Naive thymus-derived CD8-positive, alpha-beta T cell (primary cell): ENCODE measurements at regions not wholly inside any gene's neighbourhood (a gene's known extent, or its start where the extent isn't known, plus 50 kb on each side); places are given as distances from the start of the nearest gene placed in this dataset.
"Not testable (repeated sequence)": the region's sequence is repeated elsewhere in the genome, so short reads cannot be mapped to it uniquely, and the experiment has no call there.

ENCODE experiments used
- ATAC-seq, 2 donors: fragments of 150-1000 bp; cut with Tn5 transposase in 1 of 2; sonication (Bioruptor Pico), chemical (Tn5 transposase) in 1 of 2; 1 replicate in 1 of 2; 2 replicates in 1 of 2; pipeline ENCODE4 v1.10.0; 2021; ENCODE audit warnings: mild to moderate bottlenecking in 2 of 2, moderate library complexity in 2 of 2
- POLR2A ChIA-PET: fragments of 350-600 bp; sonication (Branson Sonifier 250); formaldehyde crosslinking; loops from one replicate; lab custom pipeline; 2021; ENCODE audit warnings: antibody characterized with exemption; lab: Charles Lee
- DNase-seq, 10 donors: peaks; one replicate each; pipeline versions ENCODE4 v3.0.0 to v3.0.0-alpha.2; 2020 to 2022
- H3K27ac Mint-ChIP-seq, 10 donors: one replicate each; pipeline ENCODE4 v1.8.0; 2020 to 2022; ENCODE audit warnings: mild to moderate bottlenecking in 10 of 10, mixed read lengths in 10 of 10, moderate library complexity in 4 of 10, inconsistent platforms in 1 of 10
- H3K27me3 Mint-ChIP-seq, 5 donors: one replicate each; pipeline ENCODE4 v1.8.0; 2021 to 2022; ENCODE audit warnings: mixed read lengths in 5 of 5
- H3K36me3 Mint-ChIP-seq, 3 donors: one replicate each; pipeline ENCODE4 v1.8.0; 2020 to 2022; ENCODE audit warnings: mixed read lengths in 3 of 3, mild to moderate bottlenecking in 2 of 3, inconsistent platforms in 1 of 3
- H3K4me1 Mint-ChIP-seq, 4 donors: one replicate each; pipeline ENCODE4 v1.8.0; 2021 to 2022; ENCODE audit warnings: mixed read lengths in 4 of 4
- H3K4me3 Mint-ChIP-seq, 10 donors: one replicate each; pipeline ENCODE4 v1.8.0; 2020 to 2022; ENCODE audit warnings: mild to moderate bottlenecking in 10 of 10, mixed read lengths in 10 of 10, moderate library complexity in 6 of 10, inconsistent platforms in 1 of 10
- H3K9me3 Mint-ChIP-seq, 9 donors: one replicate each; pipeline ENCODE4 v1.8.0; 2020 to 2022; ENCODE audit warnings: mixed read lengths in 9 of 9, mild to moderate bottlenecking in 3 of 9, inconsistent platforms in 1 of 9, moderate library complexity in 1 of 9

DNA sequence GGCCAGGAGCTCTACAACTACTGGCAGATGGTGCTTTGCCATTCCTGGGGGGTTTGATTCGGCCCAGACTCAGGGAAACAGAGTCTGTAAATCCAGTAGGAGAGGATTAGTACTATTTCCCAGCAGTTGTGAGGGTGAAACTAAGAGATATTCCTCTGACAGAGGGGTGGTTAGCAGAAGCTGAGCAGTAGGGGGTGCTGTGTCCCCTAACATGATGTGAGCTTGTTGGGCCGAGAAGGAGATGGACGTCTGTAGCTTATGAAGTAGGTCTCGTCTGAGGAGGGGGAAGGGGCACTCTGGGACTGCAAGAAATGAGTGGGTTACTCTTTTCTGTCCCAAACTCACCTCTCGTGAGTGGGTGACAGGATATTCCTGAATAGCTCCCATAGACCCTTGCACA is 179.2 kb upstream of the MBL2 start:
- ATAC-seq (no peak), DNase-seq (no peak)
- Mint-ChIP-seq H3K4me1 (no peaks in the 10 kb centered on the region), H3K9me3 (peaks cover 0 to 12% (median 1%) of the 10 kb centered on the region in 9 donors), H3K27ac (no peak overlapping the region), H3K4me3 (no peak overlapping the region), H3K36me3 (no peaks in the 10 kb centered on the region), H3K27me3 (peaks cover 0 to 4% (median 0%) of the 10 kb centered on the region in 5 donors)
- POLR2A ChIA-PET = no interaction called here

DNA sequence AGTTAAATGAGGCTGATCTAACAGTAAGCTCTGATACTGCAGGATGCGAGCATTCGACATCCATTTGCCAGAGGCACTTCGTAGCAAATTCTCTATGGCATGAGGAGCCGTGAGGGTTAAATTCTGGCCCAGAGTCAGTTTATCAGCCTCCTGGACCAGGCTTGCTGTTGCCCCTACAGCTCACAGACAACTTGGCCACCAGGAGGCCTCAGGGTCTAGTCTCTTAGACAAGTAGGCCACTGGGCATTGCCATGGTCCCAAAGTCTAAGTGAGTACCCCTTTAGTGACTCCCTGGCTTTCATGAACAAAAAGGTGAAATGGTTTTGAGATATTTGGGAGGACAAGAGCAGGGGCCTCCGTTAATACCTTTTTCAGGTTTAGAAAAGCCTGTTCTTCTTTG is 178.0 kb upstream of the MBL2 start:
- ATAC-seq (no peak), DNase-seq (no peak)
- Mint-ChIP-seq H3K27me3 (peaks cover 0 to 4% (median 0%) of the 10 kb centered on the region in 5 donors), H3K36me3 (no peaks in the 10 kb centered on the region), H3K4me1 (no peaks in the 10 kb centered on the region), H3K9me3 (peaks cover 0 to 12% (median 3%) of the 10 kb centered on the region in 9 donors), H3K4me3 (no peak overlapping the region), H3K27ac (no peak overlapping the region)
- POLR2A ChIA-PET = no interaction called here

DNA sequence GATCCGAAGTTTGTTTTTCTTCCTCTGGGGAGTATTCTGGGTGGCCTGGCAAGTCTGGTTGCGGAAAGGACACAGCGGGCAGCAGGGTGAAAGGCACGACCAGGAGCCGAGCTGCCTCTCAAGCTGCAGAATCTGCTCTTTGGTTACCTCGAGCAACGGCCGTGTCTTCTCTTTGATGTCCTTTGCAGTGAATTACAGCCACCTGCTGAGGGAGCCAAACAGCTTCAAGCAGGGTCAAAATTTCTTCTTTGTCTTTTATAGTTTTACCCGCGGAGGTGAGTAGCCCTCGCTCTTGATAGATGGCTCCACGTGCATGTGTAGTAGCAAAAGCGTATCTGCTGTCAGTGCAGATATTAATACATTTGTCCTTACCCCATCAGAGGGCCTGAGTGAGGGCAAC is 177.3 kb upstream of the MBL2 start:
- H3K4me1 Mint-ChIP-seq = no peaks in the 10 kb centered on the region
- no peak overlapping the region for H3K27ac Mint-ChIP-seq
- POLR2A ChIA-PET = no interaction called here
- H3K4me3 Mint-ChIP-seq = no peak overlapping the region
- no peaks in the 10 kb centered on the region for H3K36me3 Mint-ChIP-seq
- ATAC-seq = no peak
- H3K27me3 Mint-ChIP-seq = peaks cover 0 to 4% (median 0%) of the 10 kb centered on the region in 5 donors
- peaks cover 0 to 10% (median 3%) of the 10 kb centered on the region in 9 donors for H3K9me3 Mint-ChIP-seq
- DNase-seq = no peak

DNA sequence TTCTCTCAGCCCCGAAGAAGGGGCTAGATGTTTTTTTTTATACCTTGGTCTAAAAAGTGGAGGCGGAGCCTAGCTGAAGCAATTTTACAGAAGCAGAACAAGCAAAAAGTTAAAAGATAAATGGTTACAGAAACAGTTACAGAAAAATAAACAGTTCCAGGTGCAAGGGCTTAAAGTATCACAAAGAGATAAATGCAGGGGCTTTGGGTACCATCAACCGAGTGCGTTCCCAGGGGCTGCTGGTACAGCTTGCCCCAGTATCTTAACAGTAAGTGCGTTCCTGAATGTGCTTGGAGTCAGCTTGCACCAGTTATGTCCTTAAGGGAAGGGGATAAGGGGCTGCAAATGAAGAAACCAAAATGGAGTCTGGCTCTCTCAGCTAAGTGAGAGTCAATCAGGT is 173.9 kb upstream of the MBL2 start:
- H3K4me1 Mint-ChIP-seq = no peaks in the 10 kb centered on the region
- no peak overlapping the region for H3K27ac Mint-ChIP-seq
- ATAC-seq (no peak), DNase-seq (no peak)
- peaks cover 0 to 7% (median 0%) of the 10 kb centered on the region in 9 donors for H3K9me3 Mint-ChIP-seq
- no peaks in the 10 kb centered on the region for H3K36me3 Mint-ChIP-seq
- no peak overlapping the region for H3K4me3 Mint-ChIP-seq
- H3K27me3 Mint-ChIP-seq = no peaks in the 10 kb centered on the region
- POLR2A ChIA-PET = no interaction called here

DNA sequence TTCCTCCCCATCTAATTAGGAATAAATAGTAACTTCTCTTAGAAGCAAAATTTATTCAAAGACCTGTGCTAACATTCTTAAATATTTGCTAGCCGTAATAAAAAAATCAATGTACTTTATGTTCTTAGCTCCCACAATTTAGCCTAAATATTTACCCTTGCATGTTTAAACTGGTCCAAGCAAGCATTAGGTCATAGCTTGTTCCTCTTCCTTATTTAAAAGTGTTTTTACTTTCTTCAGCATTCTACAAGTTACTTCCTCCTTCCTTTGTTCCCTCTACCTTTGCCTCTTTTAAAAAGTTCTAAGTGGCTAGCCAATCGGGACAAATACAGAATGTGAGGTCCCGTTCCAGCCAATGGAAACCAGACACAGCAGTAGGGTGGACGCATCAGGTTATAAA is 172.9 kb upstream of the MBL2 start:
- H3K27ac Mint-ChIP-seq, DNase-seq, POLR2A ChIA-PET, ATAC-seq, H3K27me3 Mint-ChIP-seq, H3K4me1 Mint-ChIP-seq, H3K9me3 Mint-ChIP-seq, H3K4me3 Mint-ChIP-seq, H3K36me3 Mint-ChIP-seq: not testable (repeated sequence)

DNA sequence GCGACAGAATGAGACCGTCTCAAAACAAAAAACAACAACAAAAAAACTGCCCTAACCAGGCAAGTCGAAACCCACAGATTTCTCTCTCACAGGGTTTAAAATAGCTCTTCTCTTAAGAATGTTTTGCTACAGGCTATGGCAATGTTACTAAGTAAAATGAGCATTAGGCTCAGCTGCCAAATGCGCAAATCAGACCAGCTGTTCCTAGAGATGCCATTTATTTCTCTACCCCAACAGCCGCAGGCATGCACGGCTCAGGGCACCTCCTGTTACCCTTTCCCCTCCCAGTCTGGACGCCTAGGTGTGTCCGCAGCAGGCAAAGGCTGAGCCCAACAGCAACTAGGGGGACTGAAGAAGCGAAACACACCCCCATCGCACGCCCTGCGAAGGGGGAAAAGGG is 168.3 kb upstream of the MBL2 start:
- no peaks in the 10 kb centered on the region for H3K4me1 Mint-ChIP-seq
- DNase-seq = no peak
- no peak overlapping the region for H3K27ac Mint-ChIP-seq
- no peak overlapping the region for H3K4me3 Mint-ChIP-seq
- H3K36me3 Mint-ChIP-seq = no peaks in the 10 kb centered on the region
- ATAC-seq = no peak
- POLR2A ChIA-PET = no interaction called here
- peaks cover 0 to 17% (median 0%) of the 10 kb centered on the region in 9 donors for H3K9me3 Mint-ChIP-seq
- no peaks in the 10 kb centered on the region for H3K27me3 Mint-ChIP-seq

DNA sequence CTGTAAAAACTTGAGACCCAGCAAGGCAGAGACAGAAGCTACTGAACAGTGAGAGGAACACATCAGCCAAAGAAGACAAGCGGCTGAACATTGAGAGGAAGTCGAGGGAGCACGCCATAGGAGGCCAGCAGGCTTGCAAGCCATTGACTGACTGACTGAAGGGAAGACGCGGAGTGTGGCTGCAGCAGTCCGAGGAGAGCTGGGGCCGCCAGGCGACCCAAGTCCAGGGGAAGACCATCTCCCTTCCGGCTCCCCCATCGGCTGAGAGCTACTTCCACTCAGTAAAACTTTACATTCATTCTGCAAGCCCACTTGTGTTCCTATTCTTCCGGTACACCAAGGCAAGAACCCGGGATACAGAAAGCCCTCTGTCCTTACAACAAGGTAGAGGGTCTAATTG is 167.3 kb upstream of the MBL2 start:
- H3K4me1 Mint-ChIP-seq = no peaks in the 10 kb centered on the region
- DNase-seq (no peak), ATAC-seq (no peak)
- no peaks in the 10 kb centered on the region for H3K36me3 Mint-ChIP-seq
- H3K27ac Mint-ChIP-seq = no peak overlapping the region
- no peak overlapping the region for H3K4me3 Mint-ChIP-seq
- POLR2A ChIA-PET = no interaction called here
- no peaks in the 10 kb centered on the region for H3K27me3 Mint-ChIP-seq
- H3K9me3 Mint-ChIP-seq = peaks cover 0 to 13% (median 4%) of the 10 kb centered on the region in 9 donors

DNA sequence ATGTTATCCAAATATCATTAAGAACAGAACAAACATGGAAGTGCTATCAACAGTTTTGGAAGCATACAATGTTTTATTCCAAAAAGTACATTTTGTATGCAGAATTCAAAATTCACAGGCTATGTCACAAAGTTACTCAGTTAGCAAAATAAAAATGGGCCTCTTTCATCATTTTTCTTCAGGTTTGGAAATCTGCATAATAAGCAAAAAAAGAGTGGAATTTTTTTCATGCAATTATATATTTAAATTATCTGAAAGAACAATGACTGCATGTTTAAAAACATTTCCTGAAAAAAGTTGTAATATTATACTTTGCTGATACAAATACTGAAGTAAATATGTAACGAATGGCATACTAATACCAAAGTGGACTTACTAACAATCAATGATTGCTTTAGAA is 161.2 kb upstream of the MBL2 start:
- Mint-ChIP-seq H3K36me3 (no peaks in the 10 kb centered on the region), H3K4me3 (no peak overlapping the region), H3K9me3 (peaks cover 0 to 13% (median 2%) of the 10 kb centered on the region in 9 donors), H3K27me3 (no peaks in the 10 kb centered on the region), H3K27ac (no peak overlapping the region), H3K4me1 (no peaks in the 10 kb centered on the region)
- ATAC-seq (no peak), DNase-seq (no peak)
- POLR2A ChIA-PET = no interaction called here

DNA sequence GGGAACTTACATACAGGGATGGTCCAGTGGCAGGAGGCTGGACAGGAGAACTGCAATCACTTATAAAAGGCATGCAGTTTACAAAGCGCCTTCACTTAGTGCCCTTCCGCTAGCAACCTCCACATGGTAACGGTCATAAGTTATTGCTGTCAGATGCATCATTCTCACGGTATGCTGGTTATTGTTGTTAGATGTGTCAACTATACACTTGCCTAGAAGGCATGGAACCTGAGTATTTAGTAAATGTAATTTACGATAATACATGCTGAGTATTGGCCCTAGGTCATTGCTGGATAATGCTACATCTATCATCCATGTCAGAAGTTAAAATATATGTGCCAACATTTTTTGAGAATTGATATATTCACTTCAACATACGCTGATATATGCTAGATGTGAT is 155.1 kb upstream of the MBL2 start:
- Mint-ChIP-seq H3K4me1 (no peaks in the 10 kb centered on the region), H3K27me3 (peaks cover 0 to 10% (median 0%) of the 10 kb centered on the region in 5 donors), H3K4me3 (no peak overlapping the region), H3K27ac (no peak overlapping the region), H3K36me3 (no peaks in the 10 kb centered on the region), H3K9me3 (peaks cover 0 to 2% (median 0%) of the 10 kb centered on the region in 9 donors)
- ATAC-seq = no peak
- POLR2A ChIA-PET = no interaction called here
- DNase-seq = no peak

DNA sequence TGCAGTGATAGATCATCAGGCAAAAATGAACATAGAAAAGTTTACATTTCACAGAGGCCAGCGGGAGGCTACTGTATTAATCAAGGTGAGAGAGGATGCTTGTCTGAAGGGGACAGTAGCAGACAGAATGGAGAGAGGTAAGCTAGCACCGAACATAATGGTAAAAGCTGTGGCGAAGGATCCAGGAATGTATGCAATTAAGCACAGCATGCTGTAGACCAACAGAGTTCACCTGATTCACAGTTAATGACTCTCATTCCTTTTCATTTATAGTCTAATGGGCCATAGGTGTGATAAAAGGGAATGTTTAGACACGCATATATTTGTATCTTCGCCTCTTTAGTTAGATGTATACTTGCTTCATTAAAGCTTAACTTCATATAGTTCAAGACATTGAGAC is 150.9 kb upstream of the MBL2 start:
- DNase-seq (no peak), ATAC-seq (no peak)
- H3K27me3 Mint-ChIP-seq = peaks cover 0 to 14% (median 0%) of the 10 kb centered on the region in 5 donors
- H3K9me3 Mint-ChIP-seq = no peaks in the 10 kb centered on the region
- POLR2A ChIA-PET = no interaction called here
- no peaks in the 10 kb centered on the region for H3K4me1 Mint-ChIP-seq
- H3K36me3 Mint-ChIP-seq = no peaks in the 10 kb centered on the region
- H3K27ac Mint-ChIP-seq = no peak overlapping the region
- no peak overlapping the region for H3K4me3 Mint-ChIP-seq

DNA sequence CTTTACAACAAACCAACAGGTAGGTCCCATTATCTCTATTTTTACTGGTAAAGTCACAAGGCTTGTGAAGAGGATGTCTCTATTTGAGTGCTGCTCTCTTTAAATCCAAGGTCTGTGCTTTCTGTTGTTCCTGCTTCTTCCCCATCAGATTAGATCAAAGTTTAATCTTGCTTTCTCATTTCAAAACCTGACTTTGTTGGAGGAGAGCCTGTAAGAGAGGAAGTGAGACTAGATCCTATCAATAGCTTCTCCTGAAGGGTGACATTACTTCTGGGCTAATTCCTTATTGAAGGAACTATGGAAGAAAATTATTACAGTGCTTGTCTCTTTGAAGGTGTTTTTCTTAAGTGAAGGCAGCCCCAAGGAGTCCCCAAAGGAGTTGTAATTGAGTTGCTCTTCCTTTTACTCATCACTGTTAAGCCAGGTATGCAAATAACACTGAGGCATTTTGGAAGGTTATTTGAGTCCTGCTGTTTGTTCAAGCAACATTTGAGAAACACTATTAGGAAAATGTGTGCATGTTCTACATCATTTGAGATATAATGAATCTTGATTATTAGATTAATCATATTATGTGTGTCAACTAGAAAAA is 146.2 kb upstream of the MBL2 start:
- H3K36me3 Mint-ChIP-seq = no peaks in the 10 kb centered on the region
- POLR2A ChIA-PET = no interaction called here
- no peak overlapping the region for H3K27ac Mint-ChIP-seq
- H3K27me3 Mint-ChIP-seq = peaks cover 0 to 11% (median 0%) of the 10 kb centered on the region in 5 donors
- DNase-seq (no peak), ATAC-seq (no peak)
- no peaks in the 10 kb centered on the region for H3K4me1 Mint-ChIP-seq
- no peak overlapping the region for H3K4me3 Mint-ChIP-seq
- H3K9me3 Mint-ChIP-seq = peaks cover 0 to 6% (median 0%) of the 10 kb centered on the region in 9 donors

DNA sequence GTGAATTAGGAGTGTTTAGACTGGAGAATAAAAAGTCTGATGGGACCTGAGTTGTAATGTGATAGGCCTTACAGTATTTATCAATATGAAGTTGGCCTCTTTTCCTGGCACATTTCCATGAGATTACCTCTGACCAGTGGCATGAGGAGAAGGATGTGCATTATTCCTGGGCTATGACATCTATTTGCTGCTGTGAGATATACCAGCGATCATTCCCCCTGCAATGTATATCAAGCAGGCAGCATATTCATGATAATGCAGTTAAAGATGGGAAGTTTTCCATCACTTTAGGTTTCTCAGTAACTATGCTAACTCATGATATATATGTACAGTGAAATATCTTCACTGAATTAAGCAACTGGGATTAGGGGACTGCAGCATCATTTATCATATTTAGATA is 142.8 kb upstream of the MBL2 start:
- ATAC-seq (no peak), DNase-seq (no peak)
- Mint-ChIP-seq H3K27me3 (no peaks in the 10 kb centered on the region), H3K9me3 (peaks cover 0 to 8% (median 0%) of the 10 kb centered on the region in 9 donors), H3K4me1 (no peaks in the 10 kb centered on the region), H3K27ac (no peak overlapping the region), H3K4me3 (no peak overlapping the region), H3K36me3 (no peaks in the 10 kb centered on the region)
- POLR2A ChIA-PET = no interaction called here

DNA sequence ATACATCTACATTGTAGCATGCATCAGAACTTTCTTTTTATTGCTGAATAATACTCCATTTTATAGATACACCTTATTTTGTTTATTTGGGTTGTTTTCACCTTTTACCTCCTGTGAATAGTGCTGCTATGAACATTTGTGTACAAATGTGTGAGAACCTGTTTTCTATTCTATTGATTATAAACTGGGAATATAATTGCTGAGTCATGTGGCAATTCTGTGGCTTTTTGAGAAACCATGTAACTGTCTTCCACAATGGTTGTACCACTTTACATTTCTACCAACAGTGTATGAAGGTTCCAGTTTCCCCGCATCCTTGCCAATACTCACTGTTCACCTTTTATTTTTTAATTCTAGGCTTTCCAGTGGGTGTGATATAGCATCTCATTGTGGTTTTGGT is 138.6 kb upstream of the MBL2 start:
- H3K9me3 Mint-ChIP-seq = peaks cover 0 to 8% (median 0%) of the 10 kb centered on the region in 9 donors
- no peak overlapping the region for H3K27ac Mint-ChIP-seq
- H3K4me3 Mint-ChIP-seq = no peak overlapping the region
- H3K4me1 Mint-ChIP-seq = no peaks in the 10 kb centered on the region
- no peaks in the 10 kb centered on the region for H3K36me3 Mint-ChIP-seq
- POLR2A ChIA-PET = no interaction called here
- no peaks in the 10 kb centered on the region for H3K27me3 Mint-ChIP-seq
- DNase-seq (no peak), ATAC-seq (no peak)

DNA sequence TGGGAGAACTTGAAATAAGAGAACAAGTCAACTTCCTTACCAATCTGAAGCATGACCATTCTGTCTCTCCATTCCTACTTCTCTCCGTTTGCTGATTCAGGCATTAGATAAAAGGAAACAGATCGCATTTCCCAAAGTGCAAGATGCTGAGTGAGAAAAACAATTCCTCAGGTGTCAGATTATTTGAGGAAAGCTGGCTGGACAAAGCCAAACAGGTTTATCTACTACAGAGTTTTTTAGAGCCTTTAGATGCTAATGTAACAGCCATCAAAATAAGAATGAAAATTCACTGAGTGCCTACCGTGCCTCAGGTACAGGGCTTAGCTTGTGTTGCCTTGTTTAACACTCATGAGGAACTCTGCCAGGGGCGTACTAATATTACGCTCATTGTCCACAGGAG is 135.9 kb upstream of the MBL2 start:
- POLR2A ChIA-PET = no interaction called here

More for the DNA sequence above, 135.9 kb upstream of the MBL2 start:
- H3K27ac Mint-ChIP-seq = no peak overlapping the region
- H3K4me1 Mint-ChIP-seq = no peaks in the 10 kb centered on the region
- no peaks in the 10 kb centered on the region for H3K27me3 Mint-ChIP-seq
- DNase-seq (no peak), ATAC-seq (no peak)
- H3K36me3 Mint-ChIP-seq = no peaks in the 10 kb centered on the region
- H3K9me3 Mint-ChIP-seq = peaks cover 0 to 9% (median 0%) of the 10 kb centered on the region in 9 donors
- H3K4me3 Mint-ChIP-seq = no peak overlapping the region
